ENCODE measurements at regions not wholly inside any gene's neighbourhood (a gene's known extent, or its start where the extent isn't known, plus 50 kb on each side); places are given as distances from the start of the nearest gene placed in this dataset.

DNA sequence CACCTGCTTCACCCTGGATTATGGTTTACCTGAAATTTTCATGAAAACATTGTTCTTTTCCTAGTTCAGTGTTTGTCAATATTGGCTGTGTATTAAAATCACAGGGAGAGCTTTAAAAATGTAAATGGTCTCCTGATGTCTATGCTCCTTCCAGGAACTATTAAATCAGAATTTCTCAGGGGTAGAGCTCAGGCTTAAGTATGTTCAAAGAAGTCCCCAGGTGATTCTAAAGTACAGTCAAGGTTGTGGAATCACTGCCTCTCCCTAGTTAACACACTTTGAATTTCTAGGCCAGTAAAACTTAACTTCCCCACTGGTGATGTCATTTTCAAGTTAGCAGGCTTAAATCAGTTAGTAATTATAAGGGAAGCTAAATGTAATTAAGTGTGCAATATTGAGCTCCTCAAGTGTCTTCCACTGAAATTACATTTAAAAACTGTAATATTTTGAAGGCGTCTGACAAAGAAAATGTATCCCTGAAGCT, 150.3 kb upstream of the SLC28A3 start:
- TF ChIP-seq POLR2A (IDR thresholded peaks at IDR 0.05) (no peak), CTCF (IDR thresholded peaks at IDR 0.05) (no peak)

All from uterus (tissue), 2 donors.